ENCODE measurements at regions not wholly inside any gene's neighbourhood (a gene's known extent, or its start where the extent isn't known, plus 50 kb on each side); places are given as distances from the start of the nearest gene placed in this dataset.
A peak's percentile ranks its signal among the peaks of the same experiment; 100 is the strongest.

DNA sequence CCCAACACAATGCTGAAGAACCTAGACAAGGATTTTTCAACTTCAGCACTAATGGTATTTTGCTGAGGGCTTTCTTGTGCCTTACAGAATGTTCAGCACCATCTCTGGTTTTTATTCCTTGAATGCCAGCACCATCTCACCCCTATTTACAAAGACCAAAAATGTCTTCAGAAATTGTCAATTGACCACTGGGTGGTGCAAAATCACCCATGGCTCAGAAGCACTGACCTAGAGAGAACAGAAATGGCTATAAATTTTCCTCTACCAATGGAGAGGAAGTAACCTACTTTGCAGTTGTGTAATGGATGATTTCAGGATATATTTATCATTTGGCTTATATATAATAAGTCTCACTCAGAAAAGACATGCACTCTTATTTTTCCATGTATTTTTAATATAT is 431.0 kb upstream of the IRAK1BP1 start:
- TF ChIP-seq CTCF (IDR thresholded peaks at IDR 0.05) (peak in 2 of 3 experiments; percentile 6 to 10), POLR2A (IDR thresholded peaks at IDR 0.05) (no peak)
